ENCODE measurements at regions not wholly inside any gene's neighbourhood (a gene's known extent, or its start where the extent isn't known, plus 50 kb on each side); places are given as distances from the start of the nearest gene placed in this dataset.
"Not testable (repeated sequence)": the region's sequence is repeated elsewhere in the genome, so short reads cannot be mapped to it uniquely, and the experiment has no call there.

DNA sequence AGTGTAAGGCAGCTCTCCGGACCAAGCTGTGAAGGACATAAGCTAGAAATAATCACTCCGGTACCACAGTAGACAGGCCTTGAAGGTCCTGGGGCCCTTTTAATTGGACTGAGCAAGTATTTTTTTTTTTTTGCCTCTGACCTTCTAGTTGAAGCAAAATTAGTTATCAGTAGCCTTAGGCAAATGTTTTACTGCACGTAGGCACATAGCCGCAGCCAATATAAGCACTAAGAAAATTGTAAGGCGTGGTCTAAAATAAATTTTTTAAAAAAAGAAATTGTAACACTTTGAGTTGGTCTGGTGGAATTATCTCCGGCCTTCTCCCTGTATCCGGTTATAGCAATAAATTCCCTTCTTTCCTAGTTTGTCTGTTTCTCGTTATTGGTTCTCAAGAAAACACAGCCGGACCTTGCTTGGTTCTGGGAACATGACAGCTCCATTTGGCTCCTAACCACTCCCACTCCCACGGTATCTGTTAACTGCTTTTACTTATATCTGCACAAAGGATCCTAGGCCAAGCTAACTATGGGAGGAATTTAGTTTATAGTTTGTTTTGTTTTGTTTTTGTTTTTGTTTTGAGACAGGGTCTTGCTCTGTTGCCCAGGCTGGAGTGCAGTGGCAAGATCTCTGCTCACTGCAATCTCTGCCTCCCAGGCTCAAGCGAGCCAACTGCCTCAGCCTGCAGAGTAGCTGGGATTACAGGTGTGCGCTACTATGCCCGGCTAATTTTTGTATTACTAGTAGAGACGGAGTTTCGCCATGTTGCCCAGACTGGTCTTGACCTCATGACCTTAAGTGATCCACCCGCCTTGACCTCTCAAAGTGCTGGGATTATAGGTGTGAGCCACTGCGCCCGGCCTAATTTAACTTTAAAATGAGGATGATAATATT is 124.4 kb upstream of the KIF5B start:
- no peak overlapping the region for H3K4ac ChIP-seq (ENCODE audit: low read depth, low read length)
- H2BK120ac ChIP-seq (ENCODE audit: insufficient read depth, low read length, poor library complexity): no peak overlapping the region
- peaks cover 0 to 4% of the 10 kb centered on the region in 2 experiments for H3K4me1 ChIP-seq (ENCODE audit: control insufficient read depth in 1 of 2, insufficient read depth in 2 of 2, low read length in 2 of 2)
- H4K12ac ChIP-seq (ENCODE audit: low read depth, low read length): no peak overlapping the region
- no peak overlapping the region for H2BK5ac ChIP-seq (ENCODE audit: low read depth, low read length, poor library complexity)
- H3K79me2 ChIP-seq (ENCODE audit: control insufficient read depth, insufficient read depth, low read length, poor library complexity): no peaks in the 10 kb centered on the region
- H3K27me3 ChIP-seq (ENCODE audit: insufficient read depth, low read length): no peaks in the 10 kb centered on the region
- peak overlapping the region; percentile 48 for H4K8ac ChIP-seq (ENCODE audit: low read depth, low read length)
- H3K79me1 ChIP-seq (ENCODE audit: low read length): no peaks in the 10 kb centered on the region
- H3K9me3 ChIP-seq (ENCODE audit: insufficient read depth, low read depth, low read length): no peaks in the 10 kb centered on the region
- H2AFZ ChIP-seq (ENCODE audit: insufficient read depth, low read length, poor library complexity): no peak overlapping the region
- no peak overlapping the region for H3K4me2 ChIP-seq (ENCODE audit: low read length)
- no peak overlapping the region for H3K18ac ChIP-seq (ENCODE audit: low read length)
- H2AK5ac ChIP-seq (ENCODE audit: low read length): no peak overlapping the region
- H3K4me3 ChIP-seq (ENCODE audit: low read depth, low read length): no peak overlapping the region
- H2BK12ac ChIP-seq (ENCODE audit: low read length): no peak overlapping the region
- no peak overlapping the region for H3K9ac ChIP-seq (ENCODE audit: low read length)
- H3K36me3 ChIP-seq (ENCODE audit: control insufficient read depth in 1 of 2, insufficient read depth in 2 of 2, low read length in 2 of 2): no peaks in the 10 kb centered on the region
- no peak overlapping the region for H3K23ac ChIP-seq (ENCODE audit: low read length)
- no peak overlapping the region for H4K91ac ChIP-seq (ENCODE audit: low read depth, low read length)
- no CpG with 5 or more reads among the region's 18 CpGs for WGBS (ENCODE audit: extremely low coverage, insufficient coverage, insufficient read length)
- no peak overlapping the region for H3K27ac ChIP-seq (ENCODE audit: low read depth, low read length)
- peak; percentile 48 to 71 for DNase-seq
- H3K14ac ChIP-seq (ENCODE audit: low read length): no peak overlapping the region

DNA sequence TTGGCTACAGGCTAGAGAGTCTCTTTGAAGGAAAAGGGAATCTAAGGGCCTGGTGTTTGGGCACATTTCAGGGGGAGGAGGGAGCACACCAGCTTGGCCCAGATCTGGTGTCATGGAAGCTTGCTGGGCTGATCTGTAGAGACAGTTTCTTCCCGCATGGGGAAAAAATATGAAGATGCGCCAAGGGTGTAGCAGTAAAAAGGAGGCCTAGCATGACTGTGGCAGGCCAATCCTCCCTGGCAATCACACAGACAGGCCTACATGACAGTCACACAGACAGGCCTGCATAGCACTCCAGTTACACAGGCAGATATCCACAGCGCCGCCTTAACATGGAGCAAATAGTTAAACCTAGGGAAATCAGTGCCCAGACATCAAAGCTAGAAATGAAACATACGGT is 123.6 kb upstream of the KIF5B start:
- Histone ChIP-seq H4K8ac (ENCODE audit: low read depth, low read length) (no peak overlapping the region), H3K36me3 (ENCODE audit: control insufficient read depth in 1 of 2, insufficient read depth in 2 of 2, low read length in 2 of 2) (no peaks in the 10 kb centered on the region), H3K18ac (ENCODE audit: low read length) (no peak overlapping the region), H3K4me2 (ENCODE audit: low read length) (no peak overlapping the region), H4K12ac (ENCODE audit: low read depth, low read length) (no peak overlapping the region), H3K79me1 (ENCODE audit: low read length) (no peaks in the 10 kb centered on the region), H2AK5ac (ENCODE audit: low read length) (no peak overlapping the region), H3K4me3 (ENCODE audit: low read depth, low read length) (no peak overlapping the region), H3K14ac (ENCODE audit: low read length) (no peak overlapping the region), H3K27me3 (ENCODE audit: insufficient read depth, low read length) (no peaks in the 10 kb centered on the region), H3K4ac (ENCODE audit: low read depth, low read length) (no peak overlapping the region), H3K4me1 (ENCODE audit: control insufficient read depth in 1 of 2, insufficient read depth in 2 of 2, low read length in 2 of 2) (peaks cover 0 to 4% of the 10 kb centered on the region in 2 experiments), H4K91ac (ENCODE audit: low read depth, low read length) (no peak overlapping the region), H2BK12ac (ENCODE audit: low read length) (no peak overlapping the region), H3K79me2 (ENCODE audit: control insufficient read depth, insufficient read depth, low read length, poor library complexity) (no peaks in the 10 kb centered on the region), H3K9me3 (ENCODE audit: insufficient read depth, low read depth, low read length) (no peaks in the 10 kb centered on the region), H2AFZ (ENCODE audit: insufficient read depth, low read length, poor library complexity) (no peak overlapping the region), H3K9ac (ENCODE audit: low read length) (no peak overlapping the region), H3K27ac (ENCODE audit: low read depth, low read length) (no peak overlapping the region), H3K23ac (ENCODE audit: low read length) (no peak overlapping the region), H2BK120ac (ENCODE audit: insufficient read depth, low read length, poor library complexity) (no peak overlapping the region), H2BK5ac (ENCODE audit: low read depth, low read length, poor library complexity) (no peak overlapping the region)
- WGBS (ENCODE audit: extremely low coverage, insufficient coverage, insufficient read length): no CpG with 5 or more reads among the region's 5 CpGs
- DNase-seq: peak in 1 of 2 donors; percentile 29

- H3K4me1 ChIP-seq (ENCODE audit: control insufficient read depth in 1 of 2, insufficient read depth in 2 of 2, low read length in 2 of 2); H2AK5ac ChIP-seq (ENCODE audit: low read length); H2BK12ac ChIP-seq (ENCODE audit: low read length); H3K27me3 ChIP-seq (ENCODE audit: insufficient read depth, low read length); H3K36me3 ChIP-seq (ENCODE audit: control insufficient read depth in 1 of 2, insufficient read depth in 2 of 2, low read length in 2 of 2); H3K4me3 ChIP-seq (ENCODE audit: low read depth, low read length); H3K9me3 ChIP-seq (ENCODE audit: insufficient read depth, low read depth, low read length); H2BK120ac ChIP-seq (ENCODE audit: insufficient read depth, low read length, poor library complexity); H2BK5ac ChIP-seq (ENCODE audit: low read depth, low read length, poor library complexity); H4K8ac ChIP-seq (ENCODE audit: low read depth, low read length); H3K79me1 ChIP-seq (ENCODE audit: low read length); H3K27ac ChIP-seq (ENCODE audit: low read depth, low read length); H3K18ac ChIP-seq (ENCODE audit: low read length); H3K23ac ChIP-seq (ENCODE audit: low read length); DNase-seq; H3K4me2 ChIP-seq (ENCODE audit: low read length); H2AFZ ChIP-seq (ENCODE audit: insufficient read depth, low read length, poor library complexity); H4K91ac ChIP-seq (ENCODE audit: low read depth, low read length); H4K12ac ChIP-seq (ENCODE audit: low read depth, low read length); H3K79me2 ChIP-seq (ENCODE audit: control insufficient read depth, insufficient read depth, low read length, poor library complexity); H3K14ac ChIP-seq (ENCODE audit: low read length); H3K9ac ChIP-seq (ENCODE audit: low read length); H3K4ac ChIP-seq (ENCODE audit: low read depth, low read length): not testable (repeated sequence)
- WGBS (ENCODE audit: extremely low coverage, insufficient coverage, insufficient read length): no CpG with 5 or more reads among the region's 7 CpGs
These were observed 121.4 kb upstream of the KIF5B start for GRCh38 chr10:32177594-32177993.

DNA sequence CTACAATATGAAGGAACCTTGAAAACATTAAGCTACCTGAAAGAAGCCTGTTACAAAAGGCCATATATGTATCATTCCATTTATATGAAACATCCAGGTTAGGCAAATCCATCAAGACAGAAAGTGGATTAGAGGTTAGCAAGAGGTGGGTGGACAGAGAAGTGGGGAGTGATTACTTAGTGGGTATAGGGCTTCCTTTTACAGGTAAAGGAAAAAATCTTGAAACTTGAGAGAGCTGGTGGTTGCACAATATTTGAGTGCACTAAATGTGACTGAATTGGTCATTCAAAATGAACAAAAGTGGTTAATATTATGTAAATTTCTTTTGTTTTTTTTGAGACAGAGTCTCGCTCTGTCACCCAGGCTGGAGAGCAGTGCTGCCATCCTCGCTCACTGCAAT is 119.4 kb upstream of the KIF5B start:
- Histone ChIP-seq H3K4ac (ENCODE audit: low read depth, low read length) (no peak overlapping the region), H3K27ac (ENCODE audit: low read depth, low read length) (no peak overlapping the region), H3K4me2 (ENCODE audit: low read length) (no peak overlapping the region), H3K4me3 (ENCODE audit: low read depth, low read length) (no peak overlapping the region), H3K79me2 (ENCODE audit: control insufficient read depth, insufficient read depth, low read length, poor library complexity) (no peaks in the 10 kb centered on the region), H3K23ac (ENCODE audit: low read length) (no peak overlapping the region), H2AFZ (ENCODE audit: insufficient read depth, low read length, poor library complexity) (no peak overlapping the region), H3K18ac (ENCODE audit: low read length) (no peak overlapping the region), H3K9me3 (ENCODE audit: insufficient read depth, low read depth, low read length) (no peaks in the 10 kb centered on the region), H2BK5ac (ENCODE audit: low read depth, low read length, poor library complexity) (no peak overlapping the region), H2BK120ac (ENCODE audit: insufficient read depth, low read length, poor library complexity) (no peak overlapping the region), H3K9ac (ENCODE audit: low read length) (no peak overlapping the region), H3K4me1 (ENCODE audit: control insufficient read depth in 1 of 2, insufficient read depth in 2 of 2, low read length in 2 of 2) (peaks cover 0 to 12% of the 10 kb centered on the region in 2 experiments), H4K91ac (ENCODE audit: low read depth, low read length) (no peak overlapping the region), H4K8ac (ENCODE audit: low read depth, low read length) (no peak overlapping the region), H2BK12ac (ENCODE audit: low read length) (no peak overlapping the region), H4K12ac (ENCODE audit: low read depth, low read length) (no peak overlapping the region), H3K79me1 (ENCODE audit: low read length) (no peaks in the 10 kb centered on the region), H3K14ac (ENCODE audit: low read length) (no peak overlapping the region), H3K27me3 (ENCODE audit: insufficient read depth, low read length) (no peaks in the 10 kb centered on the region), H3K36me3 (ENCODE audit: control insufficient read depth in 1 of 2, insufficient read depth in 2 of 2, low read length in 2 of 2) (no peaks in the 10 kb centered on the region), H2AK5ac (ENCODE audit: low read length) (no peak overlapping the region)
- WGBS (ENCODE audit: extremely low coverage, insufficient coverage, insufficient read length): no CpG with 5 or more reads among the region's 2 CpGs
- no peak for DNase-seq
